Thymus (tissue), 11 donors: ENCODE measurements at regions not wholly inside any gene's neighbourhood (a gene's known extent, or its start where the extent isn't known, plus 50 kb on each side); places are given as distances from the start of the nearest gene placed in this dataset.

Experiments
- DNase-seq, 9 donors: peaks; one replicate each; pipeline ENCODE4 v3.0.0-alpha.2; 2013; ENCODE audit warnings: low spot score in 9 of 9, low read depth in 6 of 9, missing footprints in 1 of 9
- H3K27ac ChIP-seq, 2 donors: one replicate each; pipeline ENCODE4 v1.5.1; 2013; ENCODE audit warnings: control low read depth in 1 of 2, low read depth in 1 of 2, low read length in 1 of 2, mild to moderate bottlenecking in 1 of 2, moderate library complexity in 1 of 2
- H3K27me3 ChIP-seq, 2 donors: one replicate each; pipeline ENCODE4 v1.5.1; 2013; ENCODE audit warnings: low read length in 1 of 2; ENCODE audit not compliant: control insufficient read depth in 2 of 2, insufficient read depth in 1 of 2
- H3K36me3 ChIP-seq, 2 donors: one replicate each; pipeline ENCODE4 v1.5.1; 2013; ENCODE audit warnings: low read length in 1 of 2, mild to moderate bottlenecking in 1 of 2, moderate library complexity in 1 of 2; ENCODE audit not compliant: control insufficient read depth in 2 of 2, insufficient read depth in 2 of 2
- H3K4me1 ChIP-seq, 2 donors: one replicate each; pipeline ENCODE4 v1.5.1; 2013; ENCODE audit warnings: low read length in 2 of 2; ENCODE audit not compliant: control insufficient read depth in 2 of 2, insufficient read depth in 2 of 2
- H3K4me3 ChIP-seq, 2 donors: one replicate each; pipeline ENCODE4 v1.5.1; 2013; ENCODE audit warnings: low read length in 2 of 2, control low read depth in 1 of 2, mild to moderate bottlenecking in 1 of 2
- H3K9me3 ChIP-seq, 2 donors: one replicate each; pipeline ENCODE4 v1.5.1; 2013; ENCODE audit warnings: low read length in 1 of 2, mild to moderate bottlenecking in 1 of 2; ENCODE audit not compliant: control insufficient read depth in 2 of 2, insufficient read depth in 1 of 2
- WGBS: extraction: QIAGEN DNeasy Blood & Tissue Kit; methylation state at CpG from one replicate; pipeline ENCODE4 v1.1.7; 2013; 5-methylcytosine and 5-hydroxymethylcytosine counted together
- donor health status: healthy.

GRCh38 chr2:40827392-40827791 lies 375.5 kb upstream of the SLC8A1 start:
- DNase-seq: no peak
- H3K27me3 ChIP-seq: no peaks in the 10 kb centered on the region
- H3K36me3 ChIP-seq: no peaks in the 10 kb centered on the region
- H3K4me1 ChIP-seq: peaks cover 4 to 6% of the 10 kb centered on the region in 2 donors
- H3K4me3 ChIP-seq: no peak overlapping the region
- no peaks in the 10 kb centered on the region for H3K9me3 ChIP-seq
- no peak overlapping the region for H3K27ac ChIP-seq

GRCh38 chr2:40831321-40831873 lies 379.5 kb upstream of the SLC8A1 start:
- Histone ChIP-seq H3K4me1 (no peaks in the 10 kb centered on the region), H3K9me3 (no peaks in the 10 kb centered on the region), H3K27ac (no peak overlapping the region), H3K27me3 (no peaks in the 10 kb centered on the region), H3K36me3 (no peaks in the 10 kb centered on the region), H3K4me3 (no peak overlapping the region)
- no peak for DNase-seq
- 80% methylated on average over 3 of the region's 3 CpGs for WGBS

GRCh38 chr2:40841856-40842255 lies 390.0 kb upstream of the SLC8A1 start:
- H3K36me3 ChIP-seq: no peaks in the 10 kb centered on the region
- no peak overlapping the region for H3K4me3 ChIP-seq
- WGBS: over 99% methylated on average over 2 of the region's 2 CpGs
- no peak for DNase-seq
- no peaks in the 10 kb centered on the region for H3K27me3 ChIP-seq
- H3K27ac ChIP-seq: no peak overlapping the region
- no peaks in the 10 kb centered on the region for H3K4me1 ChIP-seq
- H3K9me3 ChIP-seq: no peaks in the 10 kb centered on the region

- H3K4me3 ChIP-seq: no peak overlapping the region
These were observed 392.7 kb upstream of the SLC8A1 start for GRCh38 chr2:40844353-40845277.

GRCh38 chr2:40851661-40852060 lies 399.8 kb upstream of the SLC8A1 start:
- H3K4me3 ChIP-seq: no peak overlapping the region
- no peak overlapping the region for H3K27ac ChIP-seq
- H3K9me3 ChIP-seq: no peaks in the 10 kb centered on the region
- no peaks in the 10 kb centered on the region for H3K27me3 ChIP-seq
- no peaks in the 10 kb centered on the region for H3K36me3 ChIP-seq
- H3K4me1 ChIP-seq: no peaks in the 10 kb centered on the region
- no peak for DNase-seq

More at GRCh38 chr2:40844353-40845277, 392.7 kb upstream of the SLC8A1 start:
- Histone ChIP-seq H3K4me1 (no peaks in the 10 kb centered on the region), H3K27ac (no peak overlapping the region), H3K27me3 (no peaks in the 10 kb centered on the region), H3K36me3 (no peaks in the 10 kb centered on the region), H3K9me3 (no peaks in the 10 kb centered on the region)
- WGBS: 95% methylated on average over 8 of the region's 8 CpGs
- DNase-seq: no peak

GRCh38 chr2:40859617-40860016 lies 407.7 kb upstream of the SLC8A1 start:
- Histone ChIP-seq H3K9me3 (no peaks in the 10 kb centered on the region), H3K27me3 (no peaks in the 10 kb centered on the region)
- 96% methylated on average over 1 of the region's 1 CpG for WGBS

GRCh38 chr2:40867829-40868228 lies 415.9 kb upstream of the SLC8A1 start:
- Histone ChIP-seq H3K27ac (no peak overlapping the region), H3K9me3 (no peaks in the 10 kb centered on the region), H3K4me1 (no peaks in the 10 kb centered on the region), H3K36me3 (no peaks in the 10 kb centered on the region), H3K27me3 (no peaks in the 10 kb centered on the region), H3K4me3 (no peak overlapping the region)
- 88% methylated on average over 5 of the region's 5 CpGs for WGBS
- DNase-seq: no peak

More at GRCh38 chr2:40859617-40860016, 407.7 kb upstream of the SLC8A1 start:
- no peak for DNase-seq
- H3K27ac ChIP-seq: no peak overlapping the region
- no peaks in the 10 kb centered on the region for H3K4me1 ChIP-seq
- H3K36me3 ChIP-seq: no peaks in the 10 kb centered on the region
- H3K4me3 ChIP-seq: no peak overlapping the region

GRCh38 chr2:40872580-40872979 lies 420.7 kb upstream of the SLC8A1 start:
- H3K36me3 ChIP-seq: no peaks in the 10 kb centered on the region
- no peak overlapping the region for H3K4me3 ChIP-seq
- H3K4me1 ChIP-seq: no peaks in the 10 kb centered on the region
- no peaks in the 10 kb centered on the region for H3K27me3 ChIP-seq
- no peak overlapping the region for H3K27ac ChIP-seq
- DNase-seq: no peak
- whole genome bisulfite sequencing: 30% methylated on average over 2 of the region's 2 CpGs
- H3K9me3 ChIP-seq: no peaks in the 10 kb centered on the region

GRCh38 chr2:40874380-40874779 lies 422.5 kb upstream of the SLC8A1 start:
- H3K36me3 ChIP-seq: no peaks in the 10 kb centered on the region
- WGBS: 94% methylated on average over 3 of the region's 3 CpGs

More at GRCh38 chr2:40874380-40874779, 422.5 kb upstream of the SLC8A1 start:
- no peaks in the 10 kb centered on the region for H3K27me3 ChIP-seq
- H3K9me3 ChIP-seq: no peaks in the 10 kb centered on the region
- no peak for DNase-seq
- H3K4me1 ChIP-seq: no peaks in the 10 kb centered on the region
- H3K4me3 ChIP-seq: no peak overlapping the region
- H3K27ac ChIP-seq: no peak overlapping the region
